T follicular helper cell (primary cell): ENCODE measurements at regions not wholly inside any gene's neighbourhood (a gene's known extent, or its start where the extent isn't known, plus 50 kb on each side); places are given as distances from the start of the nearest gene placed in this dataset.
"Not testable (repeated sequence)": the region's sequence is repeated elsewhere in the genome, so short reads cannot be mapped to it uniquely, and the experiment has no call there.

ENCODE experiments used
- DNase-seq: peaks from one replicate; pipeline ENCODE4 v3.0.0-alpha.2; 2020; ENCODE audit warnings: low read depth

DNA sequence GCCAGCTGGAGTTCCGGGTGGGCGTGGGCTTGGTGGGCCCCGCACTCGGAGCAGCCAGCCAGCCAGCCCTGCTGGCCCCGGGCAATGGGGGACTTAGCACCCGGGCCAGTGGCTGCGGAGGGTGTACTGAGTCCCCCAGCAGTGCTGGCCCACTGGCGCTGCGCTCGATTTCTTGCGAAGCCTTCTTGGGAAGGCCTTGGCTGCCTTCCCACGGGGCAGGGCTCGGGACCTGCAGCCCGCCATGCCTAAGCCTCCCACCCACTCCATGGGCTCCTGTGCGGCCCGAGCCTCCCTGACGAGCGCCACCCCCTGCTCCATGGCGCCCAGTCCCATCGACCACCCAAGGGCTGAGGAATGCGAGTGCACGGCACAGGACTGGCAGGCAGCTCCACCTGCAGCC is 321.6 kb downstream of the SH2D4B start:
- not testable (repeated sequence) for DNase-seq

- no peak for DNase-seq
Observed at GRCh38 chr10:80860719-80861118, 323.0 kb downstream of the SH2D4B start.

- DNase-seq = no peak
Observed at GRCh38 chr10:80861882-80862281, 324.2 kb downstream of the SH2D4B start.

DNA sequence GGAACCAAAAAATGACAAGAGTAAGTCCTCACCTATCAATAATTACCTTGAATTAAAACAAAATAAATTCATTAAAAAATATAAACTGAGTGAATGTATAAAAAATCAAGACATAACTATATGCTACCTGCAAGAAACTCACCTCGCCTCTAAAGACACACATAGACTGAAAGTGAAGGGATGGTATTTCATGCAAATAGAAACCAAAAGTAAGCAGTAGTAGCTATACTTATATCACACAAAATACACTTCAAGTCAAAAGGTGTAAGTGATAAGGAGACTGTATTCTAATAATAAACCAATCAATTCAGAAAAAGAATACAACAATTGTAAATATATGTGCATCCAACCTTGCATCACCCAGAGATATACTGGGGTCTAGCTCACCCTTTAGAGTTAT is 332.6 kb downstream of the SH2D4B start:
- no peak for DNase-seq

GRCh38 chr10:80871083-80871482 is 333.4 kb downstream of the SH2D4B start:
- DNase-seq = no peak

DNA sequence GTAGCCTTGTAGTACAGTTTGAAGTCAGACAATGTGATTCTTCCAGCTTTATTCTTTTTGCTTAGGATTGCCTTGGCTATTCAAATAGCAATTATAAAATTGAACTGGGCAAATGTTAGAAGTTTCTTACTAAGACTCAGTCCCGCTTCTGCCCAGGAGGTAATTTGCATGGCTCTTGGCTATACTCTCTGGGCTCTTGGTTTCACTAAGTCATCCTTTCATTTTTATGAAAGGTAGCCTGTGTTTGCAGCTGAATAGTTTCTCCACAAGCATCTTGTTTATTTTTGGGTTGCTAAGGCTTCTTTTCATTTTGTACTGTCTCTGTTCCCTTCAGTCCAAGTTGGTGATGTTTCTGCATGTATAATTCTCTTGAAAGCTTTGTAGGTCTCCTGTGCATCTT is 340.6 kb downstream of the SH2D4B start:
- no peak for DNase-seq

DNA sequence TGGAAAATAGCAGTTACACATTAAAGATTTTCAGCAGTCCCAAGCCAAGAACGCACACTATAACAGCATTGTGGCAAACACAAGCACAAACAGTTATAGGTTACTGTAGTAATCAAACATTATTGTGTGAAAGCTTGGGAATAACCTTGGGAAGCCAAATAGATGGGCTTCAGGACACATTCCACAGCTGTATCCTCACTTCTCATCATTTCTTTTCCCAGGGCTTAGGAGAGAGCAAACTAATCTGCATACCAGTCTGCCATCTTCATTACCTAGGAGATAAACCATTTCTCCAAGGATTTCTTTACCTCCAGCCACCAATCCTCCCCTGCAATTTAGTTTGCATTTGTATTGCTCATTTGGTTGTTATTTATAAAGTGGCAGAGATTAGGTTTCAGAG is 352.4 kb downstream of the SH2D4B start:
- DNase-seq = no peak

DNA sequence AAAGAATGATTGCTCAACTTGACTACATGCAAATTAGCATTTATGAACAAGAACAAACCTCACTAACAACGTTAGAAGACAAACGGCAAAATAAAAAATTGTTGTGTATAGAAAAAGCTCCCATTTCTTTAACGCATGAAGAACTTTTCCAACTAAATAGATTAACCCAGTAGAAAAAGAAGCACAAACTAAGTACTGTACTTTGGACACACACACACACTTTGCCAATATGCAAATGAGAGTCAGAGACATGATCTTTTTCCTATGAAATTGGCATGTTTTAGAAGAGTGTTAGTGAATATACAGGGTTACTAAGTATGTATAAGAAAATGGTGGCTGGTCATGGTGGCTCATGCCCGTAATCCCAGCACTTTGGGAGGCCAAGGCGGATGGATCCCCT is 355.6 kb downstream of the SH2D4B start:
- DNase-seq = no peak

DNA sequence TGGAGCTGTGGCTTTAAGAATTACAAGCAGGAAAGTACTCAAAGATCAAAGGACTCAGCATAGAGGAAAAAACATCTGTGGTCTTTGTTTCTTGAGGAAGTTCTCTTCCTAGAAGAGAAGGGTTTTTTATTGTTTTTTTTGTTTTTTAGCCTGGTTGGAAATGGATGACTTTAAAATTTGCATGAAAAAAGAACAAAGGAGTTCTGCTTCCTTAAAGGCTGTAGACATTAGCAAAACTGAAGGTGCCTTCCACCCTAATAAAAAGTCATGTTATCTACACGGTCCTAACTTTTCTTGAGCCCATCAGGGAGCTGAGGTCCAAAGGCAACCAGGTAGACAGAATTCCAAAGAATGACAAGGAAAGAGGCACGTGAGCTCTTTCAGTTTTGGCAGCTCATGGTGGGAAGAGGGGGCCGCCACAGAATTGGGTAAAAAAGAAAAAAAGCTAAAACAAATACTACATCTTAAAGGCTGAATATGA is 356.6 kb downstream of the SH2D4B start:
- DNase-seq = no peak

- DNase-seq = no peak
Observed at GRCh38 chr10:80894797-80895467, 357.2 kb downstream of the SH2D4B start.

- DNase-seq = no peak
Observed at GRCh38 chr10:80896076-80896475, 358.4 kb downstream of the SH2D4B start.

DNA sequence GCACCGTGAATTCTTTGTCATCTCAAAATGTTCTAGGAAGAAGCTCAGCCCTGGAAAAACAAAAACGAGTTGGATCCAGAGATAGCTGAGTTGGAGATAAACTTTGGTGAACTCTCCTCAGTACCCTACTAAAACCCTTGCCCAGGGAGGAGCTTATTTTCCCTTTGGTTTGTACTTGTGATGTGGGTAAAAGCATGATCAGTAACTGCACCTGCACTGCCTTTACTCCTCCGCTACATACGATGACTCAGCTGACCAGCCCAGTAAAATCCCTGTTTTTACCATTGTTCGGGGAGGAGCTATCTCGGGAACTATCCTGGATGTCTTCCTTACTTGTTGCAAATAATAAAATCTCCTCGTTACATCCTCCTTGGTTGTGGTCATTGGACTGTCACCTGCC is 359.3 kb downstream of the SH2D4B start:
- no peak for DNase-seq

GRCh38 chr10:80900661-80901060 is 363.0 kb downstream of the SH2D4B start:
- no peak for DNase-seq

GRCh38 chr10:80908611-80909010 is 370.9 kb downstream of the SH2D4B start:
- no peak for DNase-seq

GRCh38 chr10:80909254-80909653 is 371.6 kb downstream of the SH2D4B start:
- no peak for DNase-seq

DNA sequence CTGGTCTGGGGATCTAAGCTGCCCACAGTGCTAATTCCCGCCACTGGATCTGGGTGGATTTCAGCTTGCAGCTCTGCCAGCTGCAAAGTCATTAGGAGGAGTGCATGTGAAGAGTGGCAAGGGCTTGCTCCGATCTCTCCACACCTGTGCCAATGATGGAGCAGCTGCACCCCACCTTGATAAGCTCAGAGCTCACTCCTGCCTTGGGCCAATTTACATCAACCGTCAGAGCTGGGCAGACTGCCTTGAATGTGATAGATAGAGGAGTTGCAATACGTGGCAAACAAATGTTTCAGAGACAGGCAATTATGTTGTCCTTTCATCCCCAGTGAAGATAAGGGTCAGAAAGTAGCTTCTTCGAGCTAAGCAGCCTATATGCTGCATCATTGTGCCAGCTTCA is 379.9 kb downstream of the SH2D4B start:
- DNase-seq = no peak

- no peak for DNase-seq
Observed at GRCh38 chr10:80921032-80921431, 383.3 kb downstream of the SH2D4B start.

GRCh38 chr10:80924063-80924952 is 386.6 kb downstream of the SH2D4B start:
- no peak for DNase-seq

- DNase-seq = no peak
Observed at GRCh38 chr10:80927419-80928078, 389.8 kb downstream of the SH2D4B start.

- DNase-seq = no peak
Observed at GRCh38 chr10:80938903-80939302, 401.2 kb downstream of the SH2D4B start.

GRCh38 chr10:80945264-80945880 is 407.7 kb downstream of the SH2D4B start:
- DNase-seq = no peak

- DNase-seq = no peak
Observed at GRCh38 chr10:80946073-80946472, 408.4 kb downstream of the SH2D4B start.
